BJ (cell line): ENCODE measurements at regions not wholly inside any gene's neighbourhood (a gene's known extent, or its start where the extent isn't known, plus 50 kb on each side); places are given as distances from the start of the nearest gene placed in this dataset.

Source experiments
- CTCF ChIA-PET: fragments of 350-600 bp; formaldehyde crosslinking; extraction: SDS; loops from one replicate; lab custom pipeline; 2021; ENCODE audit warnings: antibody characterized with exemption, inconsistent platforms; lab: Yijun Ruan, JAX
- POLR2A ChIA-PET: fragments of 300-600 bp; sonication (Branson Sonifier 250); formaldehyde crosslinking; extraction: SDS; loops from one replicate; lab custom pipeline; 2021; ENCODE audit warnings: antibody characterized with exemption; lab: Charles Lee
- DNase-seq: peaks from one replicate; pipeline ENCODE4 v3.0.0-alpha.2; 2011; ENCODE audit warnings: low read depth
- H3K27me3 ChIP-seq: 2 replicates; pipeline ENCODE4 v1.6.0; 2011; ENCODE audit warnings: low read length; ENCODE audit not compliant: control insufficient read depth, insufficient read depth
- H3K36me3 ChIP-seq: 2 replicates; pipeline ENCODE4 v1.5.1; 2011; ENCODE audit warnings: low read length; ENCODE audit not compliant: control insufficient read depth, insufficient read depth
- H3K4me3 ChIP-seq: 2 replicates; pipeline ENCODE4 v1.5.1; 2011; ENCODE audit warnings: low read depth, mild to moderate bottlenecking, control low read depth, low read length
- TF ChIP-seq, protein P1 (sequence below): IDR thresholded peaks from 2 replicates; pipeline ENCODE4 v1.5.1; 2011; ENCODE audit warnings: low read depth, mild to moderate bottlenecking, control low read depth, inconsistent platforms, low read length, moderate library complexity; ENCODE audit not compliant: insufficient read depth

DNA sequence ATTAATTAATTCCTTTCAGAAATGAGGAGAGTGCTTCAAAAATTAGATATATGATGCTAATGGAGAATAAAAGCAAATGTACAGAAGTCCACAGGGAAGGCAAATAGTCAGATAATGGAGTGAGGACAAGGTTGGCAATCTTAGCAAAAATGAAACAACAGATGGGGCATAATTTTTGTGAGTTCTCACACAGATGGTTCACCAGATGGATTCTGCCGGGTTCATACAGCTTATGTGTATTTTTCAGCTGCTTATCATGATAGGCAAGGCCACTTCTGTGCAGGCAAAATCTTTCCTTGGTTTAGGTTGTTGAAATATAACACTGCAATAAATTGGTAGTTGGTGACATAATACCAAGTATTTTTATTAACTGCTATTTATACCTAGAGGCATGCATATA lies 1539.0 kb upstream of the IGFBP7 start:
- TF ChIP-seq, protein P1, sequence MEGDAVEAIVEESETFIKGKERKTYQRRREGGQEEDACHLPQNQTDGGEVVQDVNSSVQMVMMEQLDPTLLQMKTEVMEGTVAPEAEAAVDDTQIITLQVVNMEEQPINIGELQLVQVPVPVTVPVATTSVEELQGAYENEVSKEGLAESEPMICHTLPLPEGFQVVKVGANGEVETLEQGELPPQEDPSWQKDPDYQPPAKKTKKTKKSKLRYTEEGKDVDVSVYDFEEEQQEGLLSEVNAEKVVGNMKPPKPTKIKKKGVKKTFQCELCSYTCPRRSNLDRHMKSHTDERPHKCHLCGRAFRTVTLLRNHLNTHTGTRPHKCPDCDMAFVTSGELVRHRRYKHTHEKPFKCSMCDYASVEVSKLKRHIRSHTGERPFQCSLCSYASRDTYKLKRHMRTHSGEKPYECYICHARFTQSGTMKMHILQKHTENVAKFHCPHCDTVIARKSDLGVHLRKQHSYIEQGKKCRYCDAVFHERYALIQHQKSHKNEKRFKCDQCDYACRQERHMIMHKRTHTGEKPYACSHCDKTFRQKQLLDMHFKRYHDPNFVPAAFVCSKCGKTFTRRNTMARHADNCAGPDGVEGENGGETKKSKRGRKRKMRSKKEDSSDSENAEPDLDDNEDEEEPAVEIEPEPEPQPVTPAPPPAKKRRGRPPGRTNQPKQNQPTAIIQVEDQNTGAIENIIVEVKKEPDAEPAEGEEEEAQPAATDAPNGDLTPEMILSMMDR: no peak
- H3K27me3 ChIP-seq: no peaks in the 10 kb centered on the region
- CTCF ChIA-PET: no interaction called here
- H3K36me3 ChIP-seq: no peaks in the 10 kb centered on the region
- no peak for DNase-seq
- H3K4me3 ChIP-seq: no peak overlapping the region
- POLR2A ChIA-PET: no interaction called here

DNA sequence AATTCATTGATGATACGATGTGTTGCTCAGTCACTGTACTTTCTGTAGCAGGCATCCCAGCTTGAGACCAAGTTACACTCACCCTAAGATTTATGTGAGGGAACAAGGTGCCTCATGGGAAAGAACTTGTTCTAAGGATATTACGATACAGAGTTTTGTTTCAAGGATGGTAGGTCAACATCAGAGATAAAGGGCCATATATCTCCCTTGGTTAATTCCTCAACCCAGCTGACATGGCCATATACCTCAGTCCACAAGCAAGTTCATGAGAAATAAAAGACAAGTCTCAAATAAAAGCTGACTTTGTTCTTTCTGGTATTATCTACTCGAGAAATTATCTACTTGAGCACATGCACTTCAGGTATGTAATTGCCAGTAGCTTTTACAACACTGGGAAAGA lies 1535.9 kb upstream of the IGFBP7 start:
- H3K27me3 ChIP-seq: no peaks in the 10 kb centered on the region
- no peaks in the 10 kb centered on the region for H3K36me3 ChIP-seq
- ChIA-PET CTCF (no interaction called here), POLR2A (no interaction called here)
- TF ChIP-seq, protein P1: no peak
- DNase-seq: no peak
- no peak overlapping the region for H3K4me3 ChIP-seq

DNA sequence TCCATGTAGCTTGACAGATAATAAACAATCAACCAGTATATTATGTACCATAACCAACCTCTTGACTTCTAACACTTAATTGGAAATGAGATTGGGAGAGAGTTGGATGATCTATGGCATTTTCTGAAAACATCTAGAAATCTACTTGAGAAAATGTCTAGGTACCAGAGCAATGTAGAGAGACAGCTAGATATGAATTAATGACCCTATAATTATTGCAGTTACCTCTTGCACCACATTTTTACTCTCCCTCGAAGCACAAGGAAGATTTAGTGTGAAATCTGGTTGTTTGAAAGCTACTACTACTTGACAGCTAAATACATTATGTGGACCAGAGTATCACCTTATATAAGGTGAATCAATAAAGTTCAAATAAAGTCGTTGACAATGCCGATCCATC lies 1534.4 kb upstream of the IGFBP7 start:
- H3K27me3 ChIP-seq: no peaks in the 10 kb centered on the region
- no peaks in the 10 kb centered on the region for H3K36me3 ChIP-seq
- ChIA-PET POLR2A (no interaction called here), CTCF (no interaction called here)
- TF ChIP-seq, protein P1: no peak
- H3K4me3 ChIP-seq: no peak overlapping the region
- no peak for DNase-seq

DNA sequence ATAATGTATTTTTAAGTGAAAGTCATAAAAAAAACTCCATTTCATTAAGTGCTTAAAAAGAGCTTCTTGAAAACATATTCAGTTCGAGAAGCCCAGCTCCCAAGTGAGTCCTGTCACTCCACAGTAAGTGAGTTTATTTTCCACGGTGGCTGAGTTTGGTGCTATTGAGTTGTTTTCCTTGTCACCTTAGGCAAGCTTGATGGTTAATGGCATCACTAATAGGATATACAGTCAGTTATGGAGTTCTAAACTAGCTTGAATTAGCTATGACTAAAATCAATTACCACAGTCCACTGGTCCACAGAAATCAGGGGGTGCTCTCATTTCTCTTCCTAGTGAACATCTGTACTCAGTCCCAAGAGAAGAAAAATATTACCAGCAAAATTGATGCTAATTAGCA lies 1526.2 kb upstream of the IGFBP7 start:
- TF ChIP-seq, protein P1: no peak
- ChIA-PET POLR2A (no interaction called here), CTCF (no interaction called here)
- Histone ChIP-seq H3K4me3 (no peak overlapping the region), H3K36me3 (no peaks in the 10 kb centered on the region), H3K27me3 (no peaks in the 10 kb centered on the region)
- no peak for DNase-seq

DNA sequence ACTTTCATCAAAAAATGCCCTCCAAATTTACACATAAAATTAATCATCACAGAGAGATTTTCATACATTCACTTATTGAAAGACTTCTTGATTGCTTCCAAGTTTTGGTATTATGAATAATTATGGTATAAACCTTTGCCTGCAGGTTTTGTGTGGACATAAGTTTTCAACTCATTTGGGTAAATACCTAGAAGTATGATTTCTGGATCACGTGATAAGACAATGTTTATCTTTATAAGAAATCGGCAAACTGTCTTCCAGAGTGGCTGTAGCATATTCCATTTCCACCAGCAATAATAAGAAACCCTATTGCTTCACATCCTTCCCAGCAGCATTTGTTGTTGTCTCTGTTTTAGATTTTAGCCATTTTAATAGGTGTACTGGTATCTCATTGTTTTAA lies 1507.0 kb upstream of the IGFBP7 start:
- no peaks in the 10 kb centered on the region for H3K36me3 ChIP-seq
- no peak for DNase-seq
- H3K27me3 ChIP-seq: no peaks in the 10 kb centered on the region
- POLR2A ChIA-PET: no interaction called here
- CTCF ChIA-PET: no interaction called here
- TF ChIP-seq, protein P1: no peak
- no peak overlapping the region for H3K4me3 ChIP-seq
